Endothelial cell of umbilical vein (primary cell): ENCODE measurements at regions not wholly inside any gene's neighbourhood (a gene's known extent, or its start where the extent isn't known, plus 50 kb on each side); places are given as distances from the start of the nearest gene placed in this dataset.

Experiments used
- BruUV-seq: library from RNA; stranded (reverse); fragments of 400-500 nt; replicated peaks from 2 replicates; lab custom pipeline; 2021; lab: Mats Ljungman, UMichigan
- CTCF ChIA-PET: fragments of 300-600, 350-600 bp; sonication (Branson Sonifier 250); formaldehyde crosslinking; loops from one replicate; lab custom pipeline; 2021; ENCODE audit warnings: antibody characterized with exemption, inconsistent platforms; lab: Charles Lee
- POLR2A ChIA-PET: fragments of 300-600, 350-600 bp; sonication (Branson Sonifier 250); formaldehyde crosslinking; loops from one replicate; lab custom pipeline; 2021; ENCODE audit warnings: antibody characterized with exemption, inconsistent platforms; lab: Charles Lee
- DNase-seq: peaks from one replicate; pipeline ENCODE4 v3.0.0-alpha.2; 2011; ENCODE audit warnings: low read depth, low spot score
- FAIRE-seq: peaks from 2 replicates; lab custom pipeline; 2011; peaks lifted over from hg19 to GRCh38; lab: Jason Lieb, UNC
- H2AFZ ChIP-seq: 2 replicates; pipeline ENCODE4 v1.6.0; 2012; ENCODE audit warnings: low read depth, low read length, control low read depth, inconsistent platforms
- H3K27ac ChIP-seq: 2 replicates; pipeline ENCODE4 v1.5.1; 2011; ENCODE audit warnings: low read depth, mild to moderate bottlenecking, control low read depth, low read length, moderate library complexity; ENCODE audit not compliant: insufficient read depth
- H3K27me3 ChIP-seq, 2 experiments: 2 replicates each; pipeline versions ENCODE4 v1.6.0 to v1.6.1; 2011; ENCODE audit warnings: low read length in 2 of 2, mixed read lengths in 1 of 2; ENCODE audit not compliant: control insufficient read depth in 2 of 2, insufficient read depth in 2 of 2
- H3K36me3 ChIP-seq, 2 experiments: 2 replicates in 1 of 2; 3 replicates in 1 of 2; pipeline ENCODE4 v1.5.1; 2011; ENCODE audit warnings: low read length in 2 of 2, mild to moderate bottlenecking in 1 of 2, moderate library complexity in 1 of 2; ENCODE audit not compliant: control insufficient read depth in 2 of 2, insufficient read depth in 2 of 2; ENCODE audit errors: extremely low read depth in 1 of 2
- H3K4me1 ChIP-seq: 3 replicates; pipeline ENCODE4 v1.5.1; 2011; ENCODE audit warnings: mild to moderate bottlenecking, low read length; ENCODE audit not compliant: control insufficient read depth, insufficient read depth; ENCODE audit errors: extremely low read depth
- H3K4me2 ChIP-seq: 2 replicates; pipeline ENCODE4 v1.6.1; 2011; ENCODE audit warnings: low read length, control low read depth, mixed read lengths; ENCODE audit not compliant: insufficient read depth
- H3K4me3 ChIP-seq, 3 experiments: fragments of 200-600 bp in 1 of 3; sonication (generic), shearing (Covaris generic) in 1 of 3; replicated peaks in 1 of 3; 2 replicates each; pipeline ENCODE4 v1.5.1; 2011 to 2016; ENCODE audit warnings: control low read depth in 3 of 3, low read length in 3 of 3, mild to moderate bottlenecking in 2 of 3, inconsistent platforms in 1 of 3, low read depth in 1 of 3, moderate library complexity in 1 of 3; ENCODE audit not compliant: insufficient read depth in 1 of 3
- H3K79me2 ChIP-seq: 2 replicates; pipeline ENCODE4 v1.6.0; 2012; ENCODE audit warnings: low read length, inconsistent platforms; ENCODE audit not compliant: control insufficient read depth, insufficient read depth
- H3K9ac ChIP-seq: replicated peaks from 2 replicates; pipeline ENCODE3; 2011; ENCODE audit warnings: low read length, control low read depth; ENCODE audit not compliant: insufficient read depth; ENCODE audit errors: extremely low read depth
- H3K9me1 ChIP-seq: replicated peaks from 3 replicates; pipeline ENCODE4 v1.6.0; 2011; ENCODE audit warnings: mild to moderate bottlenecking, low read length; ENCODE audit not compliant: control insufficient read depth, insufficient read depth; ENCODE audit errors: extremely low read depth
- H3K9me3 ChIP-seq: replicated peaks from 2 replicates; pipeline ENCODE4 v1.5.1; 2012; ENCODE audit warnings: low read length, inconsistent platforms; ENCODE audit not compliant: control insufficient read depth, insufficient read depth
- H4K20me1 ChIP-seq: replicated peaks from 2 replicates; pipeline ENCODE3; 2011; ENCODE audit warnings: mild to moderate bottlenecking, low read length; ENCODE audit not compliant: control insufficient read depth, insufficient read depth; ENCODE audit errors: extremely low read depth
- EZH2 ChIP-seq: IDR thresholded peaks from 2 replicates; pipeline ENCODE4 v1.6.1; 2012; ENCODE audit warnings: borderline replicate concordance, low read depth, mild to moderate bottlenecking, moderate library complexity, low read length, inconsistent platforms; ENCODE audit not compliant: severe bottlenecking
- FOS ChIP-seq: IDR thresholded peaks from 2 replicates; pipeline ENCODE4 v1.6.1; 2011; ENCODE audit warnings: mild to moderate bottlenecking, low read length, moderate library complexity, borderline replicate concordance; ENCODE audit not compliant: insufficient read depth
- GATA2 ChIP-seq: IDR thresholded peaks from 2 replicates; pipeline ENCODE4 v1.7.0; 2011; ENCODE audit warnings: low read depth, mild to moderate bottlenecking, moderate library complexity, mixed read lengths, low read length; ENCODE audit not compliant: insufficient read length, insufficient read depth
- JUN ChIP-seq: IDR thresholded peaks from 2 replicates; pipeline ENCODE4 v1.6.1; 2011; ENCODE audit warnings: borderline replicate concordance, low read depth; ENCODE audit not compliant: insufficient read length, insufficient read depth
- MAX ChIP-seq: IDR thresholded peaks from 2 replicates; pipeline ENCODE4 v1.6.1; 2011; ENCODE audit not compliant: insufficient read depth, insufficient read length
- MYC ChIP-seq: IDR thresholded peaks from one replicate; pipeline ENCODE4 v1.6.1; 2011; ENCODE audit warnings: mild to moderate bottlenecking, low read depth, low read length
- POLR2A ChIP-seq: IDR thresholded peaks from 2 replicates; pipeline ENCODE4 v1.6.1; 2012; ENCODE audit warnings: low read depth, mild to moderate bottlenecking, control low read depth, low read length
- POLR2AphosphoS5 ChIP-seq: IDR thresholded peaks from 2 replicates; pipeline ENCODE4 v1.6.1; 2012; ENCODE audit warnings: low read depth, mild to moderate bottlenecking, control low read depth, low read length, moderate library complexity; ENCODE audit not compliant: insufficient read depth
- dilution Hi-C: fragments of 300-500 bp; cut with MboI; formaldehyde crosslinking; loops from one replicate; pipeline ENCODE4 v1.15.0; 2019; ENCODE audit warnings: low sequenced_read_pairs; ENCODE audit not compliant: extremely low pct_ligation_motif_present
- intact Hi-C: fragments of 100-400 bp; cut with micrococcal nuclease; formaldehyde crosslinking; loops from one replicate; pipeline ENCODE4 v1.10.0; 2022
- TF ChIP-seq, protein P1 (sequence below), 2 donors: IDR thresholded peaks; 1 replicate in 1 of 2; 2 replicates in 1 of 2; pipeline ENCODE4 v1.5.1; 2011; ENCODE audit warnings: low read length in 2 of 2, mild to moderate bottlenecking in 2 of 2, moderate library complexity in 2 of 2, control low read depth in 1 of 2, inconsistent platforms in 1 of 2, low read depth in 1 of 2; ENCODE audit not compliant: insufficient read depth in 1 of 2; ENCODE audit errors: extremely low read depth in 1 of 2

GRCh38 chrX:117511379-117511778 lies 605.2 kb downstream of the KLHL13 start:
- DNase-seq (no peak), FAIRE-seq (no peak)
- Histone ChIP-seq H4K20me1 (no peaks in the 10 kb centered on the region), H3K9me3 (no peaks in the 10 kb centered on the region), H3K27ac (no peak overlapping the region), H3K4me2 (no peak overlapping the region), H3K36me3 (no peaks in the 10 kb centered on the region), H3K4me1 (no peaks in the 10 kb centered on the region), H3K9ac (no peak overlapping the region), H3K79me2 (no peaks in the 10 kb centered on the region), H3K9me1 (no peaks in the 10 kb centered on the region), H3K27me3 (no peaks in the 10 kb centered on the region), H2AFZ (no peak overlapping the region), H3K4me3 (no peak overlapping the region)
- ChIA-PET POLR2A (no interaction called here), CTCF (no interaction called here)
- TF ChIP-seq MAX (no peak), JUN (no peak), POLR2A (no peak), EZH2 (no peak), GATA2 (no peak), MYC (no peak), FOS (no peak), POLR2AphosphoS5 (no peak)
- TF ChIP-seq, protein P1, sequence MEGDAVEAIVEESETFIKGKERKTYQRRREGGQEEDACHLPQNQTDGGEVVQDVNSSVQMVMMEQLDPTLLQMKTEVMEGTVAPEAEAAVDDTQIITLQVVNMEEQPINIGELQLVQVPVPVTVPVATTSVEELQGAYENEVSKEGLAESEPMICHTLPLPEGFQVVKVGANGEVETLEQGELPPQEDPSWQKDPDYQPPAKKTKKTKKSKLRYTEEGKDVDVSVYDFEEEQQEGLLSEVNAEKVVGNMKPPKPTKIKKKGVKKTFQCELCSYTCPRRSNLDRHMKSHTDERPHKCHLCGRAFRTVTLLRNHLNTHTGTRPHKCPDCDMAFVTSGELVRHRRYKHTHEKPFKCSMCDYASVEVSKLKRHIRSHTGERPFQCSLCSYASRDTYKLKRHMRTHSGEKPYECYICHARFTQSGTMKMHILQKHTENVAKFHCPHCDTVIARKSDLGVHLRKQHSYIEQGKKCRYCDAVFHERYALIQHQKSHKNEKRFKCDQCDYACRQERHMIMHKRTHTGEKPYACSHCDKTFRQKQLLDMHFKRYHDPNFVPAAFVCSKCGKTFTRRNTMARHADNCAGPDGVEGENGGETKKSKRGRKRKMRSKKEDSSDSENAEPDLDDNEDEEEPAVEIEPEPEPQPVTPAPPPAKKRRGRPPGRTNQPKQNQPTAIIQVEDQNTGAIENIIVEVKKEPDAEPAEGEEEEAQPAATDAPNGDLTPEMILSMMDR (IDR thresholded peaks at IDR 0.05; ENCODE audit: extremely low read depth in 1 of 2, insufficient read depth in 1 of 2, low read depth in 1 of 2, low read length in 2 of 2) = no peak
- dilution Hi-C loops = no loop called here
- intact Hi-C loops = no loop called here
- no TSS peak for BruUV-seq
